HL-60 (cell line): ENCODE measurements at regions not wholly inside any gene's neighbourhood (a gene's known extent, or its start where the extent isn't known, plus 50 kb on each side); places are given as distances from the start of the nearest gene placed in this dataset.

Experiments used
- POLR2AphosphoS5 ChIP-seq: IDR thresholded peaks from 2 replicates; pipeline ENCODE4 v1.6.1; 2012; ENCODE audit warnings: low read depth
- SPI1 ChIP-seq: IDR thresholded peaks from 2 replicates; pipeline ENCODE4 v1.6.1; 2012; ENCODE audit warnings: low read depth, mild to moderate bottlenecking, borderline replicate concordance
- TF ChIP-seq, protein P1 (sequence below): IDR thresholded peaks from one replicate; pipeline ENCODE4 v1.5.1; 2011; ENCODE audit warnings: low read length, control low read depth, inconsistent platforms; ENCODE audit not compliant: insufficient read depth
- TF ChIP-seq, protein P2 (sequence below): IDR thresholded peaks from 2 replicates; pipeline ENCODE4 v1.6.1; 2012; ENCODE audit warnings: low read depth; ENCODE audit not compliant: insufficient replicate concordance

DNA sequence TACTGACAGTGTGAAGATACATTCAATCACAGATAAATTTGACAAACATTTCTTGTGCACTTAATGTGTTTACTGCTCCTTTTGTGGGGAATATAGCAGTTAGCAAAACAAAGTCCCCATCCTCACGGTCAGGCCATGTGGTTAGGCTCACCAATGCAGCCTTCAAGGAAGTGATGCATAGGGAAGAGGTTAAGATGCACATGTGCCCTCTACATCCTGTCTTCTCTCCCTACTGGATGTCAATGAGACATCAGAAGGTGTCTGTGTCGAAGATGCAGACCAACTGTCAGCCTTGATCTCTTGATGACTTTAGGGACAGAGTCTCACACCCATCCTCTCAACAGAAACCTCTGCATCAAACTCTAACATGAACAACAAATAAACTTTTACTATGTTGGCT lies 78.7 kb downstream of the FH start:
- TF ChIP-seq, protein P1, sequence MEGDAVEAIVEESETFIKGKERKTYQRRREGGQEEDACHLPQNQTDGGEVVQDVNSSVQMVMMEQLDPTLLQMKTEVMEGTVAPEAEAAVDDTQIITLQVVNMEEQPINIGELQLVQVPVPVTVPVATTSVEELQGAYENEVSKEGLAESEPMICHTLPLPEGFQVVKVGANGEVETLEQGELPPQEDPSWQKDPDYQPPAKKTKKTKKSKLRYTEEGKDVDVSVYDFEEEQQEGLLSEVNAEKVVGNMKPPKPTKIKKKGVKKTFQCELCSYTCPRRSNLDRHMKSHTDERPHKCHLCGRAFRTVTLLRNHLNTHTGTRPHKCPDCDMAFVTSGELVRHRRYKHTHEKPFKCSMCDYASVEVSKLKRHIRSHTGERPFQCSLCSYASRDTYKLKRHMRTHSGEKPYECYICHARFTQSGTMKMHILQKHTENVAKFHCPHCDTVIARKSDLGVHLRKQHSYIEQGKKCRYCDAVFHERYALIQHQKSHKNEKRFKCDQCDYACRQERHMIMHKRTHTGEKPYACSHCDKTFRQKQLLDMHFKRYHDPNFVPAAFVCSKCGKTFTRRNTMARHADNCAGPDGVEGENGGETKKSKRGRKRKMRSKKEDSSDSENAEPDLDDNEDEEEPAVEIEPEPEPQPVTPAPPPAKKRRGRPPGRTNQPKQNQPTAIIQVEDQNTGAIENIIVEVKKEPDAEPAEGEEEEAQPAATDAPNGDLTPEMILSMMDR, result no peak
- TF ChIP-seq, protein P2, sequence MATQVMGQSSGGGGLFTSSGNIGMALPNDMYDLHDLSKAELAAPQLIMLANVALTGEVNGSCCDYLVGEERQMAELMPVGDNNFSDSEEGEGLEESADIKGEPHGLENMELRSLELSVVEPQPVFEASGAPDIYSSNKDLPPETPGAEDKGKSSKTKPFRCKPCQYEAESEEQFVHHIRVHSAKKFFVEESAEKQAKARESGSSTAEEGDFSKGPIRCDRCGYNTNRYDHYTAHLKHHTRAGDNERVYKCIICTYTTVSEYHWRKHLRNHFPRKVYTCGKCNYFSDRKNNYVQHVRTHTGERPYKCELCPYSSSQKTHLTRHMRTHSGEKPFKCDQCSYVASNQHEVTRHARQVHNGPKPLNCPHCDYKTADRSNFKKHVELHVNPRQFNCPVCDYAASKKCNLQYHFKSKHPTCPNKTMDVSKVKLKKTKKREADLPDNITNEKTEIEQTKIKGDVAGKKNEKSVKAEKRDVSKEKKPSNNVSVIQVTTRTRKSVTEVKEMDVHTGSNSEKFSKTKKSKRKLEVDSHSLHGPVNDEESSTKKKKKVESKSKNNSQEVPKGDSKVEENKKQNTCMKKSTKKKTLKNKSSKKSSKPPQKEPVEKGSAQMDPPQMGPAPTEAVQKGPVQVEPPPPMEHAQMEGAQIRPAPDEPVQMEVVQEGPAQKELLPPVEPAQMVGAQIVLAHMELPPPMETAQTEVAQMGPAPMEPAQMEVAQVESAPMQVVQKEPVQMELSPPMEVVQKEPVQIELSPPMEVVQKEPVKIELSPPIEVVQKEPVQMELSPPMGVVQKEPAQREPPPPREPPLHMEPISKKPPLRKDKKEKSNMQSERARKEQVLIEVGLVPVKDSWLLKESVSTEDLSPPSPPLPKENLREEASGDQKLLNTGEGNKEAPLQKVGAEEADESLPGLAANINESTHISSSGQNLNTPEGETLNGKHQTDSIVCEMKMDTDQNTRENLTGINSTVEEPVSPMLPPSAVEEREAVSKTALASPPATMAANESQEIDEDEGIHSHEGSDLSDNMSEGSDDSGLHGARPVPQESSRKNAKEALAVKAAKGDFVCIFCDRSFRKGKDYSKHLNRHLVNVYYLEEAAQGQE, result no peak
- no peak for TF ChIP-seq SPI1
- no peak for TF ChIP-seq POLR2AphosphoS5
